GM19452 (cell line): ENCODE measurements at regions not wholly inside any gene's neighbourhood (a gene's known extent, or its start where the extent isn't known, plus 50 kb on each side); places are given as distances from the start of the nearest gene placed in this dataset.

ENCODE experiments used
- ATAC-seq: cut with Tn5 transposase; IDR thresholded peaks from one replicate; pipeline ENCODE4 v1.9.1; 2021; ENCODE audit not compliant: unreplicated experiment

- no peak for ATAC-seq
Measured at GRCh38 chr1:70916034-70916427, 131.6 kb downstream of the PTGER3 start.

GRCh38 chr1:70919706-70920323, 127.8 kb downstream of the PTGER3 start:
- ATAC-seq, result no peak
